Pons (tissue), 1 donor: ENCODE measurements at regions not wholly inside any gene's neighbourhood (a gene's known extent, or its start where the extent isn't known, plus 50 kb on each side); places are given as distances from the start of the nearest gene placed in this dataset.
"Not testable (repeated sequence)": the region's sequence is repeated elsewhere in the genome, so short reads cannot be mapped to it uniquely, and the experiment has no call there.

Experiments
- DNase-seq: peaks from one replicate; pipeline ENCODE4 v3.0.0-alpha.2; 2016; ENCODE audit warnings: low spot score

GRCh38 chr6:66265737-66266136 is 558.7 kb upstream of the EYS start:
- DNase-seq: no peak

GRCh38 chr6:66264376-66264775 is 557.4 kb upstream of the EYS start:
- DNase-seq: no peak

DNA sequence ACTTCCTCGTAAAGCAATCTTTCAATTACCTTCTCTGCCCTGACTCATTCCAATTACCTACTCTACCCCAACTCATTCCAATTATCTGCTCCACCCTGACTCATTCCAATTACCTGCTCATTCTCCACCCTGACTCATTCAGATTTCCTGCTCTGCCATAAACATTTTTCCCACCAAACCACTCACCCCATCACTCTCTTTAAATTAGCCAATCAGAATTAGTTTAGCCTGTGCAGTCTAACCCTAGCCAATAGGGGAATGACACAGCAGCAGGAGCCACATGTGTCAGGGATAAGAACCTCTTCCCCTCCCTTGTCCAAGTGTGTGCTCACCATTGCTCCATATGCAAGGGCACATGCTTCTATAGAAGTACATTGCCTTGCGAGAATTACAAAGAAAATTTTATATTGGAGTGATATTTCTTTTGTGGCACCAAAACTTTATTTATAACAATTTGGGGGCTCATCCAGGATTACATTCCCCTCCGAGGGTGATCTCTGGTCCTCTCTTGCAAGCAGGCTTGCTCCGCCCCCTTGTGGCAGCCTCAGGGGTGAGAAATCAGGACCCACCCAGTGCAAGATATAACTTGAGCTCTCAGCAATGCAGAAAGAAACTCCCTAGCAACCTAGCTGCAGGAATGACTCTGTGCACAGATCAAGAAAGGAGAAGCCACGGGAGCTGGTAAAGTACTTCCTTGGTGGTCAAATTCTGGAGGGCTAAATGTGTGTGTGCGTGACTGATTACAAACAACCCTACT is 551.9 kb upstream of the EYS start:
- not testable (repeated sequence) for DNase-seq

DNA sequence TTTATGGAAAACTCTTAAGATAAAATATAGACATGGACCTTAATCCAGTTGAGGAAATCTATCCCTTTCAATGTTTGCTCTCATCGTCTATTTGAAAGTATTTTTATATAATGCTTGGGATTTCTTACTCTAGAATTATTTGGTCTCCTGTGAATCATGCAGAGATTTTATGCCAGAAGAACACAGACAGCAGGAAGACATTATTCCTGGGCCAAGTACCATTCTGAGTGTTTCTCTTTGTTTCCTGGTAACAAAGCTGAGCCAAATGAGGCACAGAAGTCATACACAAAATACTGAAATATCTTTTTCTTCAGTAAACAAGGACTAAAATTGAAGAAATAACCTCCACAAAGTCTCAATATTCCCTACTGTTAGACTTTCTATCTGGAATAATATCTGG is 538.2 kb upstream of the EYS start:
- DNase-seq: peak; percentile 25

DNA sequence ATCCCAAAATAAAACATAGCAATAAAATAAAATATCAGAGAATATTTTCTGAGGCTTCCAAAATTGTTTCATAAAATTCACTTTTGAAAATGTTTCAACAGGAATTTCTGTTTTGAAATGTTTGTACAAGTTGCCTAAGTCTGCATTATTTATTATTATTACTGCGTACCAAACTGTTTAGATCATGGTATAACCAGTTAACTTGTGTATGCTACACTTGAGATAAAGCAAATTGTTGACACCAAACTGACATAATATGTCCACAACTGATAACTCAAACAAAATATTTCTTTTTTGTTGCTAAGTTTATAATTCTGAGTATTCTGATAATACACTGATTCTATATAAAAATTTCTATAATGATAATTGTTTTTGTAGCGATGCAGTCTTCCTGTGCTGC is 531.8 kb upstream of the EYS start:
- no peak for DNase-seq

GRCh38 chr6:66232890-66233289 is 525.9 kb upstream of the EYS start:
- no peak for DNase-seq

GRCh38 chr6:66230591-66230990 is 523.6 kb upstream of the EYS start:
- DNase-seq: peak; percentile 29

- DNase-seq: peak; percentile 97
These were observed 519.1 kb upstream of the EYS start for GRCh38 chr6:66226109-66226508.

DNA sequence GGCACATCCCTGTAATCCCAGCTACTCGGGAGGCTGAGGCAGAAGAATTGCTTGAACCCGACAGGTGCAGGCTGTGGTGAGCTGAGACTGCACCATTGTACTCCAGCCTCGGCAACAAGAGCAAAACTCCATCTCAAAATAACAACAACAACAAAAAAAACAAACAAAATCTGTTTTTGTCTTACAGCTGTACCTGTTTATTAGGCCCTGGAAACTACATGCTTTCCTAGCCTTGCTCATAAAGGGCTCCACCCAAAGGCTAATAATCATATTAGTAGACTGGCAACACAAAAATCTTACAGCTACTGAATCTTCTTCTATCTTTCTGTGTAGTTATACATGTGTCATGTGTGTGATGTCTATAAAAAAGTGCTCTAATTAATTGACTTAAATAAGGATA is 503.9 kb upstream of the EYS start:
- no peak for DNase-seq

DNA sequence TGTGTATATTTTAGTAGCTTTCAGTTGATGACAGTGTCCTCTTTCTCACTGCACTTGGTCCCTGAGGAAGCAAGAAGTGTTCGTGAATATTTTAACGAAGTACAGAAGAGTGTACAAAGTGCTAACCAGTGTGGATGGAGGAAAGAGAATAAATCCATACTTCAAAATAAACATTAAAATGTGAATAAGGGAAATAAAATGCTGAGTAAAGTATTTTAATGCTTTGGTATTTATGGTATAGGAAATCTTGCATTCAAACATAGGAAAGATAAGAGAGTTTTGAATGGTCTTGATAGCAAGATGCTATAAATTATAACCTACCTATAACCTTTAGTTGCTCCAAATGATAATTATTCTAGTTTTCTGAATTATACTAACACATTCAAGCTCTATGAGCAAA is 493.4 kb upstream of the EYS start:
- no peak for DNase-seq

- no peak for DNase-seq
These were observed 492.1 kb upstream of the EYS start for GRCh38 chr6:66199171-66199570.

DNA sequence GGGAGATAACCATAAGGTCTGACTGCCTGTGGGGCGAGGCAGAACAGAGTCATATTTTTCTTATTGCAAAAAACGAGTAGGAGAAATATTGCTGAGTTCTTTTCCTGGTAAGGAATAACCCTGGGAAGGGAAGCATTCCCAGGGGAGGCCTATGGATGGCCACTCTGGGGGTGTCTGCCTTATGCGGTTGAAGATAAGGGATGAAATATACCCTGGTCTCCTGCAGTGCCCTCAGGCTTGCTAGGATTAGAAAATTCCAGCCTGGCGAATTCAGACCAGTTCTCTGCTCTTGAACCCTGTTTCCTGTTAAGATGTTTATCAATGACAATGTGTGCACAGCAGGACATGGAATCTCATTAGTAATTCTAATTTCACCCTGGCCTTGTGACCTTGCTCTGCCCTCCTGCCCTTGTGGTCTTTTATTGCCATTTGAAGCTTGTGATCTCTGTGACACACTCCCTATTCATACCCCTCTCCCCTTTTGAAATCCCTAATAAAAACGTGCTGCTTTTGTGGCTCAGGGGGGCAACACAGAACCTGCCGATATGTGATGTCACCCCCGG is 491.1 kb upstream of the EYS start:
- DNase-seq: no peak

DNA sequence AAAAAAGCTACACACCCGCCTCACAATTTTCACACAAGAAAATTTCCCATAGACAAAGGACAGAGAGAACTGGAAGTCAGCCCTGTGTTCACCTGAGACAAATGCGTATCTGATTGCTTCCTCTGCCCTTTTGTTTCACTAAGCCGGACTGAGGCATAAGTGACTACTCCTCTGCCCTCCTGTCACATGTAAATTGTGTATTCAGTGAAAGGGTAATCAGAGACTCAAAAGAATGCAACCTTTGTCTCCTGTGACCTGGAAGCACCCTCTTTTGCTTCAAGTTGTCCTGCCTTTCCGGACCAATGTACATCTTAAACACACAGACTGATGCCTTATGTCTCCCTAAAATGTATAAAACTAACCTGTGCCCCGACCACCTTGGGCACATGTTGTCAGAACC is 483.8 kb upstream of the EYS start:
- DNase-seq: no peak

- DNase-seq: no peak
These were observed 482.9 kb upstream of the EYS start for GRCh38 chr6:66189915-66190314.

DNA sequence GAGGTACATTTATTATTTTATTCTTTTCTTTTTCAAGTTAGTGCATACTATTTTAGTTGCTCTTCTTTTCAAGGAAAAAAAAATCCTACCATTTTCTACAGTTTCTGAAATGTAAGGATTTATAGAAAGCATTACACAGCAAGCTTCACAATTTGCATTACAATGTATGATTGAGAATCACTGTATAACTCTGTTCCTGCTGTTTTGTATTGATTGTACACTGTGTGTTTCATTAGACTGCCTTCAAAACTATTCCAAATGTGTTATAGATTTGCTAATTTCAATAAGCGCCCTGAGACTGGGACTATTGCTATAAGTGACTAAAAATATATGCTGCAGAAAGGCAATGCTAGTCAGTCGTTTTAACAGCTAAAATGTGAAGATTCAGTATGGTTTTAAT is 479.7 kb upstream of the EYS start:
- no peak for DNase-seq

GRCh38 chr6:66184091-66184490 is 477.1 kb upstream of the EYS start:
- DNase-seq: peak; percentile 3

- no peak for DNase-seq
These were observed 472.3 kb upstream of the EYS start for GRCh38 chr6:66179361-66179760.

GRCh38 chr6:66173587-66173986 is 466.6 kb upstream of the EYS start:
- DNase-seq: no peak

DNA sequence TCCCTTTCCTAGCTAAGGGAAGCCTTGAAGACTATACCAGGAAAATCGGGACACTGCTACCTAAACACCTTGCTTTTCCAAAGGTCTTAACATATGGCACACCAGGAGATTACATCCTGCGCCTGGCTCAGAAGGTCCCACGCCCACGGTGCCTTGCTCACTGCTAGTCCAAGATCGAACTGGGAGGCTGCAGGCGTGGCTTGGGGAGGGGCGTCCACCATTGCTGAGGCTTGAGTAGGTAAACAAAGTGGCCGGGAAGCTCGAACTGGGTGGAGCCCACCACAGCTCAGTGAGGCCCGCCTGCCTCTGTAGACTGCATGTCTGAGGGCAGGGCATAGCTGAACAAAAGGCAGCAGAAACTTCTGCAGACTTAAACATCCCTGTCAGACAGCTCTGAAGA is 459.7 kb upstream of the EYS start:
- not testable (repeated sequence) for DNase-seq

DNA sequence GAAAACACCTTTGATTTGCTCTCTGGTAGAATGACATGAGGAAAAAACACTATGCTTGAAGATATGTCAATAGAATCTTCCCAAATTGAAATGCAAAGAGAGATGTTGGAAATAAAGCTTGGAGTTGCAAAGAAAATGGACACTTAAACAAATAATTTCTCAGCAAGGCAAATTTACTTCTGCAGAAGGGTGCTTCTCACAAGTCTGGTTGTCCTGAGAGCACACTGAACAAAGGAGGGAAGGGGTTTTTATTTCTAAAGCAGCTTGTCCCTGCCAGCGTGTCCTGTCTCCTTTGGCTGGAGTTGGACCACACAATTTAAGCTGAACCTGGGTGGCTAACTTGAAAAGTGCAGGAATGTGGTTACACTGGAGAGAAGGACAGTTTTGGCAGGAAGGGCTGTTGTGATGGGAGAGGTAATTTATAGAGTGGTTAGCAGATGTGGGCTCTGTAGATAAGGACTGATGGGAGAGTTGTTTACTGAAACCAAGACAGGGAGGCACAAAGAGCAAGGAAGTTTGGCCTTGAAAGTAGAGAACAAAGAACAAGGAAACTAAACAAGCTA is 454.6 kb upstream of the EYS start:
- DNase-seq: no peak

- no peak for DNase-seq
These were observed 452.9 kb upstream of the EYS start for GRCh38 chr6:66159937-66160336.

DNA sequence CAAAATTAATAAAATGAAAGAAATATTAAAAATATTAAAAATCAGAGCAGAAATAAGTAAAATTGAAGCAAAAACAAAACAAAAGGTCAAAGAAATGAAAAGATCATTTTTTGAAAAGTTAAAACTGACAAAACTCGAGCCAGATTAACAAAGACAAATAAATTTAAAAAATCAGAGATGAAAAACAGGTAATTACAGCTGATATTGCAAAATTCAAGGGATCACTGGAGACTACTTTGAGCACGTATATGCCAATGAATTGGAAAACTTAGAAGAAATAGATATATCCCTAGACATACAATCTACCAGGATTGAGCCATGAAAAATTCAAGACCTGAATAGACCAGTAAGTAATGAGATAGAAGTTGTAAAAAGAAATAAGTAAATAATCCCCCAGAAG is 446.2 kb upstream of the EYS start:
- DNase-seq: no peak

DNA sequence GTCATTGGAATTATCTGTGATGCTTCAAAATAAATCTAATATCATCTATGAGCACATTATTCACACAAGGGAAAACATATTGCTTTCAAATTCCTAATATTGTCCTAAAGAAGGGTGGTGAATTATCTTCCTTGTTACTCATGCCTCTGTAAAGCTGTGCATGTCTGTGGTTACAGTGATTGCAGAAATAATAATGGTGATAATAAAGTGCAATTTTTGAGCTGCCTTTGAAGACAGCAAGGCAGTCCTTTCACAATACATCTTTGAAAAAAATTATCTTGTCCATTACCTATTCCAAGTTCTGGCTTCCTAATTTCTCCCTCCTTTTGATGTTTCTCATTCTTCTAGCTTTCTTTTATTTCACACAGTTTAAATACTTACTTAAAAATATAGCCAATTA is 442.1 kb upstream of the EYS start:
- DNase-seq: no peak

- no peak for DNase-seq
These were observed 438.8 kb upstream of the EYS start for GRCh38 chr6:66145867-66146266.
